ENCODE measurements at regions not wholly inside any gene's neighbourhood (a gene's known extent, or its start where the extent isn't known, plus 50 kb on each side); places are given as distances from the start of the nearest gene placed in this dataset.

DNA sequence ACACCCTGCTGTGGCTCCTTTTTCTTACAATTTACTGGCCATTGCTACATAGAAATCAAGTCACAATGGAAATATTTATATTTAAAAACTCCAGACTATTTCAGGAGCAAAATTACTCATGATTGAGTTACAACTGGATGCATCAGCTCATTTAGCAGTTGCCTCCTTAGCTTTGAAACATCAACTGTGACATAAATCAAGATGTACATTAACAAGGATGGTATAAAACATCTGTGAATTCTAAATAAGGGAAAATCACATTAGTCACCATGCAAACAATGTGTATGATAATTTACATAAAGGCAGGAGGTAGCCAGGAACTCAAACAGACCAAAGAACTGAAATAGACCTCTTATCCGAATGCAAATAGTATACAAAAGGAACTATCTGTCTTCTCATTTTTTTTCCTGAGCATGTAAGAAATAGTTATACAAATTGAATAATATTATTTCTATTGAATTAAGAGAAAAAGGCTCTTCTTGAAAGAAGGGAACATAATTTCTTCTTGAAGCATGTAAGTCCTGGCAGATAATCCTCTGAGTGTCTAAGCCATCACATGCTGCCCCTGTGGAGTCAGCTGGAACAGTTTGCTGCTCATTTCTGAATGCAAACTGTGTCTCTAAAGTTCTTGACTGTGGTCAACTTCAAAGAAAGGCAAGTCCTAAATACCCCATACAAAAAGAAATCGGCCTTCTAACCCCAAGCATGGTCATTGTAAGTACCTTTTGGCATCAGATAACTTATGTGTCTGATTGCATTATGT, 151.2 kb downstream of the NAA11 start:
- TF ChIP-seq, protein P1, sequence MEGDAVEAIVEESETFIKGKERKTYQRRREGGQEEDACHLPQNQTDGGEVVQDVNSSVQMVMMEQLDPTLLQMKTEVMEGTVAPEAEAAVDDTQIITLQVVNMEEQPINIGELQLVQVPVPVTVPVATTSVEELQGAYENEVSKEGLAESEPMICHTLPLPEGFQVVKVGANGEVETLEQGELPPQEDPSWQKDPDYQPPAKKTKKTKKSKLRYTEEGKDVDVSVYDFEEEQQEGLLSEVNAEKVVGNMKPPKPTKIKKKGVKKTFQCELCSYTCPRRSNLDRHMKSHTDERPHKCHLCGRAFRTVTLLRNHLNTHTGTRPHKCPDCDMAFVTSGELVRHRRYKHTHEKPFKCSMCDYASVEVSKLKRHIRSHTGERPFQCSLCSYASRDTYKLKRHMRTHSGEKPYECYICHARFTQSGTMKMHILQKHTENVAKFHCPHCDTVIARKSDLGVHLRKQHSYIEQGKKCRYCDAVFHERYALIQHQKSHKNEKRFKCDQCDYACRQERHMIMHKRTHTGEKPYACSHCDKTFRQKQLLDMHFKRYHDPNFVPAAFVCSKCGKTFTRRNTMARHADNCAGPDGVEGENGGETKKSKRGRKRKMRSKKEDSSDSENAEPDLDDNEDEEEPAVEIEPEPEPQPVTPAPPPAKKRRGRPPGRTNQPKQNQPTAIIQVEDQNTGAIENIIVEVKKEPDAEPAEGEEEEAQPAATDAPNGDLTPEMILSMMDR (IDR thresholded peaks at IDR 0.05): no peak
- no peak for TF ChIP-seq EP300 (IDR thresholded peaks at IDR 0.05)

Data from stomach (tissue), 4 donors.